HCT116 (cell line): ENCODE measurements at regions not wholly inside any gene's neighbourhood (a gene's known extent, or its start where the extent isn't known, plus 50 kb on each side); places are given as distances from the start of the nearest gene placed in this dataset.

Source experiments
- ATAC-seq: fragments of 200-7000 bp; cut with Tn5 transposase; 2 replicates; pipeline ENCODE4 v1.9.1; 2020; ENCODE audit warnings: mild to moderate bottlenecking, moderate library complexity
- BruUV-seq: library from RNA; stranded (reverse); fragments of 400-500 nt; replicated peaks from 2 replicates; lab custom pipeline; 2021; lab: Mats Ljungman, UMichigan
- CTCF ChIA-PET: fragments of 300-600 bp; sonication (Branson Sonifier 250); formaldehyde crosslinking; loops from one replicate; lab custom pipeline; 2021; ENCODE audit warnings: antibody characterized with exemption; lab: Charles Lee
- POLR2A ChIA-PET: fragments of 300-600, 350-600 bp; sonication (Branson Sonifier 250); formaldehyde crosslinking; loops from one replicate; lab custom pipeline; 2021; ENCODE audit warnings: antibody characterized with exemption; lab: Charles Lee
- RAD21 ChIA-PET, 2 experiments: fragments of 300-600 bp; sonication (Branson Sonifier 250); formaldehyde crosslinking; loops; one replicate each; lab custom pipeline; 2023; ENCODE audit warnings: low total read pairs in 2 of 2; ENCODE audit not compliant: uncharacterized antibody in 2 of 2, unreplicated experiment in 2 of 2, low non-redundant PET in 1 of 2; lab: Charles Lee
- DNase-seq: peaks from one replicate; pipeline ENCODE4 v3.0.0-alpha.2; 2010; ENCODE audit warnings: low read depth, low spot score
- H2AFZ ChIP-seq: fragments of 200-600 bp; shearing (Covaris generic), sonication (generic); 2 replicates; pipeline ENCODE4 v1.6.1; 2017; ENCODE audit warnings: low read depth, mixed run types, mixed read lengths, antibody characterized with exemption, low read length; ENCODE audit not compliant: poor library complexity, severe bottlenecking
- H3K27ac ChIP-seq: 2 replicates; pipeline ENCODE4 v1.5.1; 2012; ENCODE audit warnings: low read depth, low read length
- H3K27me3 ChIP-seq: fragments of 200-600 bp; sonication (generic); 2 replicates; pipeline ENCODE4 v1.6.1; 2016; ENCODE audit warnings: mixed run types, low read length, mixed read lengths; ENCODE audit not compliant: insufficient read depth
- H3K36me3 ChIP-seq, 2 experiments: fragments of 200-500 bp in 1 of 2; fragments of 200-600 bp in 1 of 2; sonication (Bioruptor generic) in 1 of 2; sonication (generic) in 1 of 2; 2 replicates each; pipeline versions ENCODE4 v1.5.1 to v1.6.1; 2014 to 2016; ENCODE audit warnings: low read length in 2 of 2, inconsistent platforms in 1 of 2, mixed read lengths in 1 of 2, mixed run types in 1 of 2; ENCODE audit not compliant: insufficient read depth in 2 of 2, control insufficient read depth in 1 of 2
- H3K4me1 ChIP-seq, 2 experiments: fragments of 200-600 bp in 1 of 2; sonication (generic) in 1 of 2; 2 replicates each; pipeline versions ENCODE4 v1.5.1 to v1.6.1; 2012 to 2017; ENCODE audit warnings: low read length in 2 of 2, inconsistent platforms in 1 of 2, mild to moderate bottlenecking in 1 of 2, mixed read lengths in 1 of 2, mixed run types in 1 of 2, moderate library complexity in 1 of 2; ENCODE audit not compliant: insufficient read depth in 2 of 2, control insufficient read depth in 1 of 2
- H3K4me2 ChIP-seq: fragments of 200-600 bp; sonication (generic); 2 replicates; pipeline ENCODE4 v1.6.1; 2017; ENCODE audit warnings: mixed run types, low read length, mixed read lengths
- H3K4me3 ChIP-seq, 2 experiments: fragments of 200-600 bp in 1 of 2; sonication (generic) in 1 of 2; replicated peaks in 1 of 2; 2 replicates each; pipeline ENCODE4 v1.5.1; 2011 to 2016; ENCODE audit warnings: low read length in 2 of 2, control low read depth in 1 of 2, low read depth in 1 of 2, mild to moderate bottlenecking in 1 of 2, mixed read lengths in 1 of 2, mixed run types in 1 of 2
- H3K79me2 ChIP-seq: fragments of 200-600 bp; sonication (generic); 2 replicates; pipeline ENCODE4 v1.6.1; 2017; ENCODE audit warnings: mild to moderate bottlenecking, mixed run types, low read length, moderate library complexity, mixed read lengths; ENCODE audit not compliant: insufficient read depth
- H3K9ac ChIP-seq: fragments of 200-600 bp; sonication (generic); 2 replicates; pipeline ENCODE4 v1.6.1; 2016; ENCODE audit warnings: low read length, mixed read lengths
- H3K9me2 ChIP-seq: fragments of 200-600 bp; sonication (generic), shearing (Covaris generic); 2 replicates; pipeline ENCODE4 v1.6.1; 2017; ENCODE audit warnings: mixed run types, mild to moderate bottlenecking, moderate library complexity; ENCODE audit not compliant: insufficient read depth
- H3K9me3 ChIP-seq, 2 experiments: fragments of 200-500 bp in 1 of 2; fragments of 200-600 bp in 1 of 2; sonication (Bioruptor generic) in 1 of 2; sonication (generic) in 1 of 2; 2 replicates each; pipeline ENCODE4 v1.6.1; 2014 to 2017; ENCODE audit warnings: low read length in 2 of 2, mixed read lengths in 2 of 2, inconsistent platforms in 1 of 2, low read depth in 1 of 2, mild to moderate bottlenecking in 1 of 2, mixed run types in 1 of 2, moderate library complexity in 1 of 2; ENCODE audit not compliant: control insufficient read depth in 1 of 2, insufficient read depth in 1 of 2
- H4K20me1 ChIP-seq: fragments of 200-600 bp; sonication (generic), shearing (Covaris generic); 2 replicates; pipeline ENCODE4 v1.6.1; 2017; ENCODE audit warnings: mixed run types, mild to moderate bottlenecking, moderate library complexity; ENCODE audit not compliant: insufficient read depth
- ATF3 ChIP-seq: IDR thresholded peaks from 2 replicates; pipeline ENCODE4 v1.6.1; 2012
- CBX3 ChIP-seq: IDR thresholded peaks from 2 replicates; pipeline ENCODE4 v1.6.1; 2012; ENCODE audit warnings: low read depth
- CEBPB ChIP-seq: IDR thresholded peaks from 2 replicates; pipeline ENCODE4 v1.6.1; 2012; ENCODE audit warnings: low read depth
- ELF1 ChIP-seq: IDR thresholded peaks from 2 replicates; pipeline ENCODE4 v1.6.1; 2012; ENCODE audit warnings: low read depth, borderline replicate concordance
- EZH2phosphoT487 ChIP-seq: fragments of 200-600 bp; IDR thresholded peaks from 2 replicates; pipeline ENCODE4 v1.6.1; 2018; ENCODE audit warnings: antibody characterized with exemption, borderline replicate concordance
- FOSL1 ChIP-seq: IDR thresholded peaks from 2 replicates; pipeline ENCODE4 v1.6.1; 2012; ENCODE audit warnings: low read depth
- JUND ChIP-seq: IDR thresholded peaks from 2 replicates; pipeline ENCODE4 v1.6.1; 2012
- MAX ChIP-seq: IDR thresholded peaks from 2 replicates; pipeline ENCODE4 v1.6.1; 2012
- POLR2A ChIP-seq: IDR thresholded peaks from 2 replicates; pipeline ENCODE4 v1.7.0; 2011; ENCODE audit warnings: borderline replicate concordance; ENCODE audit not compliant: insufficient read depth, insufficient read length; ENCODE audit errors: extremely low read depth
- REST ChIP-seq: IDR thresholded peaks from 2 replicates; pipeline ENCODE4 v1.6.1; 2012; ENCODE audit warnings: low read depth
- SIN3A ChIP-seq: IDR thresholded peaks from 2 replicates; pipeline ENCODE4 v1.6.1; 2012; ENCODE audit warnings: low read depth
- TCF7L2 ChIP-seq: IDR thresholded peaks from 2 replicates; pipeline ENCODE4 v1.7.0; 2011; ENCODE audit warnings: borderline replicate concordance, inconsistent platforms; ENCODE audit not compliant: insufficient read depth, insufficient read length; ENCODE audit errors: extremely low read depth
- YY1 ChIP-seq: IDR thresholded peaks from 2 replicates; pipeline ENCODE4 v1.6.1; 2011; ENCODE audit warnings: low read length, low read depth, moderate library complexity, mild to moderate bottlenecking; ENCODE audit not compliant: insufficient replicate concordance; ENCODE audit errors: extremely low read depth
- ZBTB33 ChIP-seq: IDR thresholded peaks from 2 replicates; pipeline ENCODE4 v1.6.1; 2011; ENCODE audit warnings: mild to moderate bottlenecking, low read length, moderate library complexity; ENCODE audit not compliant: insufficient replicate concordance; ENCODE audit errors: extremely low read depth
- ZFX ChIP-seq: fragments of 450-650 bp; IDR thresholded peaks from 2 replicates; pipeline ENCODE4 v1.6.1; 2017
- intact Hi-C: fragments of 100-400 bp; cut with micrococcal nuclease; formaldehyde crosslinking; loops from 2 replicates; pipeline ENCODE4 v1.10.0; 2022

- Histone ChIP-seq H3K36me3 (no peaks in the 10 kb centered on the region), H3K27ac (no peak overlapping the region), H3K4me1 (no peaks in the 10 kb centered on the region), H3K9me3 (no peaks in the 10 kb centered on the region), H3K9me2 (no peaks in the 10 kb centered on the region), H3K9ac (no peak overlapping the region), H3K4me3 (no peak overlapping the region), H4K20me1 (no peaks in the 10 kb centered on the region), H3K27me3 (no peaks in the 10 kb centered on the region), H3K4me2 (no peak overlapping the region), H2AFZ (no peak overlapping the region), H3K79me2 (no peaks in the 10 kb centered on the region)
- TF ChIP-seq ELF1 (no peak), TCF7L2 (no peak), YY1 (no peak), JUND (no peak), FOSL1 (no peak), EZH2phosphoT487 (no peak), POLR2A (no peak), ZFX (no peak), CEBPB (no peak)
- ChIA-PET POLR2A (no interaction called here), CTCF (no interaction called here), RAD21 (no interaction called here)
- BruUV-seq, result no TSS peak
- ATAC-seq (no peak), DNase-seq (no peak)
- intact Hi-C loops, result no loop called here
Measured at GRCh38 chr9:73839471-73839870, 657.7 kb upstream of the RORB start.

- TF ChIP-seq ATF3 (no peak), CEBPB (no peak), POLR2A (no peak), ZFX (no peak), MAX (no peak), FOSL1 (no peak), SIN3A (no peak), CBX3 (no peak), ZBTB33 (no peak), REST (no peak)
- ATAC-seq, result no peak
- BruUV-seq, result no TSS peak
Measured at GRCh38 chr9:73841018-73841417, 656.1 kb upstream of the RORB start.

More at GRCh38 chr9:73841018-73841417, 656.1 kb upstream of the RORB start:
- no peak overlapping the region for H3K4me3 ChIP-seq
- intact Hi-C loops, result no loop called here
- ChIA-PET POLR2A (no interaction called here), RAD21 (no interaction called here), CTCF (no interaction called here)
- no peaks in the 10 kb centered on the region for H3K27me3 ChIP-seq
- H3K27ac ChIP-seq, result no peak overlapping the region
- H3K9me3 ChIP-seq, result no peaks in the 10 kb centered on the region
- H3K36me3 ChIP-seq, result no peaks in the 10 kb centered on the region
- H3K4me2 ChIP-seq, result no peak overlapping the region
- no peaks in the 10 kb centered on the region for H4K20me1 ChIP-seq
- no peaks in the 10 kb centered on the region for H3K4me1 ChIP-seq
- no peaks in the 10 kb centered on the region for H3K79me2 ChIP-seq
- no peak for DNase-seq
- H3K9me2 ChIP-seq, result no peaks in the 10 kb centered on the region
- no peak overlapping the region for H2AFZ ChIP-seq
- H3K9ac ChIP-seq, result no peak overlapping the region
